ENCODE measurements at regions not wholly inside any gene's neighbourhood (a gene's known extent, or its start where the extent isn't known, plus 50 kb on each side); places are given as distances from the start of the nearest gene placed in this dataset.

GRCh38 chr2:167719410-167719809 lies 528.0 kb downstream of the STK39 start:
- TF ChIP-seq, protein P1, sequence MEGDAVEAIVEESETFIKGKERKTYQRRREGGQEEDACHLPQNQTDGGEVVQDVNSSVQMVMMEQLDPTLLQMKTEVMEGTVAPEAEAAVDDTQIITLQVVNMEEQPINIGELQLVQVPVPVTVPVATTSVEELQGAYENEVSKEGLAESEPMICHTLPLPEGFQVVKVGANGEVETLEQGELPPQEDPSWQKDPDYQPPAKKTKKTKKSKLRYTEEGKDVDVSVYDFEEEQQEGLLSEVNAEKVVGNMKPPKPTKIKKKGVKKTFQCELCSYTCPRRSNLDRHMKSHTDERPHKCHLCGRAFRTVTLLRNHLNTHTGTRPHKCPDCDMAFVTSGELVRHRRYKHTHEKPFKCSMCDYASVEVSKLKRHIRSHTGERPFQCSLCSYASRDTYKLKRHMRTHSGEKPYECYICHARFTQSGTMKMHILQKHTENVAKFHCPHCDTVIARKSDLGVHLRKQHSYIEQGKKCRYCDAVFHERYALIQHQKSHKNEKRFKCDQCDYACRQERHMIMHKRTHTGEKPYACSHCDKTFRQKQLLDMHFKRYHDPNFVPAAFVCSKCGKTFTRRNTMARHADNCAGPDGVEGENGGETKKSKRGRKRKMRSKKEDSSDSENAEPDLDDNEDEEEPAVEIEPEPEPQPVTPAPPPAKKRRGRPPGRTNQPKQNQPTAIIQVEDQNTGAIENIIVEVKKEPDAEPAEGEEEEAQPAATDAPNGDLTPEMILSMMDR (IDR thresholded peaks at IDR 0.05; ENCODE audit: low read length), result no peak
- TF ChIP-seq EZH2 (optimal IDR thresholded peaks at IDR 0.05; ENCODE audit: low read depth, low read length), result no peak

Measured in MM.1S (cell line).